GM12878 (cell line): ENCODE measurements at regions not wholly inside any gene's neighbourhood (a gene's known extent, or its start where the extent isn't known, plus 50 kb on each side); places are given as distances from the start of the nearest gene placed in this dataset.

Source experiments
- ATAC-seq: fragments of 200-7000 bp; cut with Tn5 transposase; 3 replicates; pipeline ENCODE4 v1.9.1; 2020; ENCODE audit warnings: mild to moderate bottlenecking, moderate library complexity
- BruUV-seq: library from RNA; stranded (reverse); fragments of 400-500 nt; replicated peaks from 2 replicates; lab custom pipeline; 2021; lab: Mats Ljungman, UMichigan
- CTCF ChIA-PET: fragments of 300-600 bp; sonication (Branson Sonifier 250); formaldehyde crosslinking; extraction: SDS; loops from one replicate; lab custom pipeline; 2021; ENCODE audit warnings: inconsistent platforms; lab: Yijun Ruan, JAX
- POLR2A ChIA-PET: fragments of 350-600 bp; formaldehyde crosslinking; extraction: SDS; loops from one replicate; lab custom pipeline; 2021; ENCODE audit warnings: inconsistent platforms; lab: Charles Lee
- RAD21 ChIA-PET: fragments of 300-600 bp; sonication (Branson Sonifier 250); formaldehyde crosslinking; loops from one replicate; lab custom pipeline; 2023; ENCODE audit warnings: antibody characterized with exemption; ENCODE audit not compliant: unreplicated experiment; lab: Charles Lee
- SMC1A ChIA-PET: fragments of 300-600 bp; sonication (Branson Sonifier 250); formaldehyde crosslinking; loops from one replicate; lab custom pipeline; 2023; ENCODE audit not compliant: unreplicated experiment, uncharacterized antibody; lab: Charles Lee
- DNase-seq: peaks from one replicate; pipeline ENCODE4 v3.0.0-alpha.2; 2011; ENCODE audit warnings: low read depth, low spot score
- FAIRE-seq: peaks from 3 replicates; lab custom pipeline; 2011; peaks lifted over from hg19 to GRCh38; lab: Jason Lieb, UNC
- H2AFZ ChIP-seq: 2 replicates; pipeline ENCODE4 v1.6.0; 2011; ENCODE audit warnings: low read depth, low read length, control low read depth; ENCODE audit not compliant: control insufficient read depth
- H3K27ac ChIP-seq: 2 replicates; pipeline ENCODE4 v1.5.1; 2011; ENCODE audit warnings: control low read depth; ENCODE audit not compliant: control insufficient read depth, insufficient read depth
- H3K27me3 ChIP-seq, 2 experiments: replicated peaks in 1 of 2; 2 replicates each; pipeline versions ENCODE4 v1.6.0 to v1.6.1; 2011; ENCODE audit warnings: low read length in 1 of 2; ENCODE audit not compliant: control insufficient read depth in 2 of 2, insufficient read depth in 2 of 2
- H3K36me3 ChIP-seq, 2 experiments: 2 replicates each; pipeline ENCODE4 v1.5.1; 2011; ENCODE audit warnings: low read length in 1 of 2; ENCODE audit not compliant: control insufficient read depth in 2 of 2, insufficient read depth in 2 of 2
- H3K4me1 ChIP-seq: 2 replicates; pipeline ENCODE4 v1.6.1; 2011; ENCODE audit warnings: mild to moderate bottlenecking, low read length, moderate library complexity, mixed read lengths; ENCODE audit not compliant: control insufficient read depth, insufficient read depth
- H3K4me2 ChIP-seq: 2 replicates; pipeline ENCODE4 v1.6.0; 2011; ENCODE audit warnings: control low read depth; ENCODE audit not compliant: control insufficient read depth, insufficient read depth
- H3K4me3 ChIP-seq: fragments of 200-600 bp; sonication (generic); 2 replicates; pipeline ENCODE4 v1.5.1; 2016
- H3K79me2 ChIP-seq: 2 replicates; pipeline ENCODE4 v1.6.0; 2011; ENCODE audit warnings: low read length; ENCODE audit not compliant: control insufficient read depth, insufficient read depth
- H3K9ac ChIP-seq: 2 replicates; pipeline ENCODE4 v1.8.0; 2011; ENCODE audit warnings: low read length, control low read depth, mixed read lengths; ENCODE audit not compliant: control insufficient read depth, insufficient read depth
- H3K9me3 ChIP-seq: replicated peaks from 3 replicates; pipeline ENCODE4 v1.5.1; 2011; ENCODE audit warnings: mild to moderate bottlenecking, low read length; ENCODE audit not compliant: control insufficient read depth, insufficient read depth
- H4K20me1 ChIP-seq: 2 replicates; pipeline ENCODE4 v1.6.0; 2011; ENCODE audit not compliant: control insufficient read depth, insufficient read depth
- CHD1 ChIP-seq: IDR thresholded peaks from 2 replicates; pipeline ENCODE4 v1.6.1; 2012; ENCODE audit warnings: low read depth, low read length, improper control_type of control experiment
- EP300 ChIP-seq, 2 experiments: fragments of 150-350 bp in 1 of 2; IDR thresholded peaks; 2 replicates each; pipeline ENCODE4 v1.6.1; 2011 to 2012; ENCODE audit warnings: low read depth in 2 of 2, low read length in 2 of 2, borderline replicate concordance in 1 of 2, improper control_type of control experiment in 1 of 2, inconsistent platforms in 1 of 2; ENCODE audit not compliant: control insufficient read depth in 1 of 2
- LARP7 ChIP-seq: fragments of 450-650 bp; IDR thresholded peaks from 2 replicates; pipeline ENCODE4 v1.6.1; 2017; ENCODE audit warnings: mild to moderate bottlenecking
- PAX5 ChIP-seq: IDR thresholded peaks from 2 replicates; pipeline ENCODE4 v1.6.1; 2011; ENCODE audit warnings: low read depth, low read length, borderline replicate concordance
- PML ChIP-seq: IDR thresholded peaks from 2 replicates; pipeline ENCODE4 v1.6.1; 2012; ENCODE audit warnings: low read length, inconsistent platforms
- STAT1 ChIP-seq: fragments of 450-650 bp; conservative IDR thresholded peaks from 2 replicates; pipeline ENCODE4 v1.6.1; 2014; ENCODE audit warnings: antibody characterized with exemption, mild to moderate bottlenecking
- WRNIP1 ChIP-seq: IDR thresholded peaks from 2 replicates; pipeline ENCODE4 v1.6.1; 2011; ENCODE audit warnings: low read depth, low read length, improper control_type of control experiment, borderline replicate concordance
- ZBED1 ChIP-seq: IDR thresholded peaks from 2 replicates; pipeline ENCODE4 v1.6.1; 2016; ENCODE audit warnings: borderline replicate concordance
- in situ Hi-C: fragments of 300-500 bp; cut with MboI; formaldehyde crosslinking; loops from 9 replicates; pipeline ENCODE4 v1.14.3; 2018; ENCODE audit warnings: mixed read lengths
- intact Hi-C: fragments of 100-400 bp; cut with micrococcal nuclease; formaldehyde crosslinking; loops from one replicate; pipeline ENCODE4 v1.14.2; 2022; ENCODE audit not compliant: unreplicated experiment
- TF ChIP-seq, protein P1 (sequence below), 3 experiments: IDR thresholded peaks in 2 of 3; conservative IDR thresholded peaks in 1 of 3; 2 replicates each; pipeline ENCODE4 v1.5.1; 2011; ENCODE audit warnings: low read depth in 3 of 3, low read length in 3 of 3, mild to moderate bottlenecking in 3 of 3, control low read depth in 2 of 3, moderate library complexity in 2 of 3, inconsistent platforms in 1 of 3, mixed read lengths in 1 of 3; ENCODE audit not compliant: control insufficient read depth in 2 of 3, insufficient read depth in 1 of 3; ENCODE audit errors: extremely low read depth in 1 of 3
- TF ChIP-seq, protein P2 (sequence below): fragments of 450-650 bp; formaldehyde crosslinking; IDR thresholded peaks from 2 replicates; pipeline ENCODE4 v1.5.0; 2022; ENCODE audit warnings: mild to moderate bottlenecking, missing genetic modification characterization

DNA sequence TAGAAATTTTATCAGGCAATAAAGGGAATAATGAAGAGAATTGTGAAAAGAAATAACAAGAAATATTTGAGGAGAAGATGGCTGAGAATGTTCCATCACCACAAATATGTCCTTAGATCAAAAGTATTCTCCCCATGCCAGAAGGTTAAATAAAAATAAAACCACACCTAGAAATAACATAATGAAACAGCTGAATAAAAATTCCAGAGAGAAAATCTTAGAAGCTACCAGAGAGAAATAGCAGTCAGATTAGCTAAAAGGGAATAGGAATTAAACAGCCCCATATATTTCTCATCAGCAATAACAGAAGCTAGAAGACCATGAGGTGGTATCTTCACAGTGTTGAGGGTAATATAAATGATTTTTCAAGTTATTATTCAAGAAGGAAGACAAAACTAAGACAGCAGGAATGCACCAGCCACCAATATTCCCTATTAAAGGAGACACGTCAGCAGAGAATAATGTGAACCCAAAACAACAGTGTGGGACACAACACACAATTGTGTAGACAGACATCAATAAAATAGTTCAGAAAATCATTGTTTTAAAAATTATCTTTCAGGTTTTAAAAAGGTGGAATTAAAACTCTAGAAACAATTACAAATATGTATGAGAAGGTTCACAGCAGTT lies 82.0 kb upstream of the NEDD4L start (continued):
- TF ChIP-seq, protein P1, sequence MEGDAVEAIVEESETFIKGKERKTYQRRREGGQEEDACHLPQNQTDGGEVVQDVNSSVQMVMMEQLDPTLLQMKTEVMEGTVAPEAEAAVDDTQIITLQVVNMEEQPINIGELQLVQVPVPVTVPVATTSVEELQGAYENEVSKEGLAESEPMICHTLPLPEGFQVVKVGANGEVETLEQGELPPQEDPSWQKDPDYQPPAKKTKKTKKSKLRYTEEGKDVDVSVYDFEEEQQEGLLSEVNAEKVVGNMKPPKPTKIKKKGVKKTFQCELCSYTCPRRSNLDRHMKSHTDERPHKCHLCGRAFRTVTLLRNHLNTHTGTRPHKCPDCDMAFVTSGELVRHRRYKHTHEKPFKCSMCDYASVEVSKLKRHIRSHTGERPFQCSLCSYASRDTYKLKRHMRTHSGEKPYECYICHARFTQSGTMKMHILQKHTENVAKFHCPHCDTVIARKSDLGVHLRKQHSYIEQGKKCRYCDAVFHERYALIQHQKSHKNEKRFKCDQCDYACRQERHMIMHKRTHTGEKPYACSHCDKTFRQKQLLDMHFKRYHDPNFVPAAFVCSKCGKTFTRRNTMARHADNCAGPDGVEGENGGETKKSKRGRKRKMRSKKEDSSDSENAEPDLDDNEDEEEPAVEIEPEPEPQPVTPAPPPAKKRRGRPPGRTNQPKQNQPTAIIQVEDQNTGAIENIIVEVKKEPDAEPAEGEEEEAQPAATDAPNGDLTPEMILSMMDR (IDR thresholded peaks at IDR 0.05 in 2 of 3, conservative IDR thresholded peaks at IDR 0.05 in 1 of 3; ENCODE audit: control insufficient read depth in 2 of 3, extremely low read depth in 1 of 3, insufficient read depth in 1 of 3, low read depth in 3 of 3, low read length in 3 of 3) = no peak
- TF ChIP-seq, all 136 proteins: peak for 0

DNA sequence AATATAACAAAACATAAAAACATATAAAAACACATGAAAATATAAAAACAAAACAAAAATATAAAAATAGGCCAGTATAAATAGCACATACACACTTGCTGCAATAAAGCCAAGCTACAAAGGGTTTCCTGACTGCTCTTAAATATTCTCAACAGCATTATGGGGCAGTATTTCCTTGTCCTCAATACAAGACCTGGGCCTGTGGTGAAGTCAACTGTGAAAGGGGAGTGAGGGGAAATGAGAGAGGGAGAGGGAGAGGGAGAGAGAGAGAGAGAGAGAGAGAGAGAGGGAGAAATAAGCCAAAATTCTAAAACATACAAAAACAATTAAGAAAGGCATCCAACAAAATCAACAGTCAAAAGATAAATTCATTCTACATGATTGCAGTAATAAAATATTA lies 82.6 kb upstream of the NEDD4L start:
- TF ChIP-seq CHD1 (no peak), PML (no peak), STAT1 (no peak), LARP7 (no peak), EP300 (IDR thresholded peaks at IDR 0.05; ENCODE audit: borderline replicate concordance in 1 of 2, control insufficient read depth in 1 of 2, low read depth in 2 of 2, low read length in 2 of 2) (no peak), ZBED1 (no peak), PAX5 (no peak), WRNIP1 (no peak)
- TF ChIP-seq, protein P2, sequence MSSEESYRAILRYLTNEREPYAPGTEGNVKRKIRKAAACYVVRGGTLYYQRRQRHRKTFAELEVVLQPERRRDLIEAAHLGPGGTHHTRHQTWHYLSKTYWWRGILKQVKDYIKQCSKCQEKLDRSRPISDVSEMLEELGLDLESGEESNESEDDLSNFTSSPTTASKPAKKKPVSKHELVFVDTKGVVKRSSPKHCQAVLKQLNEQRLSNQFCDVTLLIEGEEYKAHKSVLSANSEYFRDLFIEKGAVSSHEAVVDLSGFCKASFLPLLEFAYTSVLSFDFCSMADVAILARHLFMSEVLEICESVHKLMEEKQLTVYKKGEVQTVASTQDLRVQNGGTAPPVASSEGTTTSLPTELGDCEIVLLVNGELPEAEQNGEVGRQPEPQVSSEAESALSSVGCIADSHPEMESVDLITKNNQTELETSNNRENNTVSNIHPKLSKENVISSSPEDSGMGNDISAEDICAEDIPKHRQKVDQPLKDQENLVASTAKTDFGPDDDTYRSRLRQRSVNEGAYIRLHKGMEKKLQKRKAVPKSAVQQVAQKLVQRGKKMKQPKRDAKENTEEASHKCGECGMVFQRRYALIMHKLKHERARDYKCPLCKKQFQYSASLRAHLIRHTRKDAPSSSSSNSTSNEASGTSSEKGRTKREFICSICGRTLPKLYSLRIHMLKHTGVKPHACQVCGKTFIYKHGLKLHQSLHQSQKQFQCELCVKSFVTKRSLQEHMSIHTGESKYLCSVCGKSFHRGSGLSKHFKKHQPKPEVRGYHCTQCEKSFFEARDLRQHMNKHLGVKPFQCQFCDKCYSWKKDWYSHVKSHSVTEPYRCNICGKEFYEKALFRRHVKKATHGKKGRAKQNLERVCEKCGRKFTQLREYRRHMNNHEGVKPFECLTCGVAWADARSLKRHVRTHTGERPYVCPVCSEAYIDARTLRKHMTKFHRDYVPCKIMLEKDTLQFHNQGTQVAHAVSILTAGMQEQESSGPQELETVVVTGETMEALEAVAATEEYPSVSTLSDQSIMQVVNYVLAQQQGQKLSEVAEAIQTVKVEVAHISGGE (CRISPR knock-in tag) = no peak
- TF ChIP-seq, all 136 proteins: peak for 0
- ChIA-PET CTCF (no interaction called here), SMC1A (interaction anchor here (1.0 kb wide), 2 partner anchors 75 to 160 kb away, joined by 3 read pairs; no protein-coding TSS in a partner anchor), POLR2A (no interaction called here), RAD21 (no interaction called here)
- intact Hi-C loops = no loop called here
- in situ Hi-C loops = no loop called here
- Histone ChIP-seq H3K27ac (no peak overlapping the region), H2AFZ (no peak overlapping the region), H3K4me2 (no peak overlapping the region), H3K4me3 (no peak overlapping the region), H4K20me1 (no peaks in the 10 kb centered on the region), H3K9ac (no peak overlapping the region), H3K36me3 (no peaks in the 10 kb centered on the region), H3K27me3 (0 out of 4 replicates have a peak, but pooled peaks cover 0 to 2% of the 10 kb centered on the region in 2 experiments), H3K79me2 (no peaks in the 10 kb centered on the region), H3K4me1 (no peaks in the 10 kb centered on the region), H3K9me3 (no peaks in the 10 kb centered on the region)
- DNase-seq = no peak
- no peak for ATAC-seq
- no peak for FAIRE-seq
- BruUV-seq = no TSS peak
